GM11168 (cell line): ENCODE measurements at regions not wholly inside any gene's neighbourhood (a gene's known extent, or its start where the extent isn't known, plus 50 kb on each side); places are given as distances from the start of the nearest gene placed in this dataset.

Experiments used
- in situ Hi-C: fragments of 300-500 bp; cut with MboI; formaldehyde crosslinking; loops from one replicate; pipeline ENCODE4 v1.12.0; 2022; ENCODE audit warnings: low sequenced_read_pairs; ENCODE audit not compliant: unreplicated experiment

DNA sequence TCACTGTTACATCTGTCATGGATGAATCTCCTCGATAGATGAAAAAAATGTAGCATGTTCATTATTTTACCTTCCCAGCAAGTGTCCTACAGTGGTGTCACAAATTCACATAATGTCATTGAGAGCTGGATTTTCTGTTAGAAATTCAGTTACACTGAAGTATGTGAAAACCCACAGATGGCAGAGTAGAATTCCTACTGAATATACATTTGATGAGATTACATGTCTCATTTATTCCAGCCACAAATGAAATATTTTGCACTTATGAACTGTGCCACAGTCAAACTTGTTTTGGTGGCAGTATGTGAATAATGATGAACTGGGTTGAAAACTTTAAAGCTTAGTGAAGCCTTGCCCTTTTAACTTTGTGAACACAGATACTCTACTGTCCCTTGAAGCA is 301.9 kb upstream of the DPYD start:
- in situ Hi-C loops = no loop called here

DNA sequence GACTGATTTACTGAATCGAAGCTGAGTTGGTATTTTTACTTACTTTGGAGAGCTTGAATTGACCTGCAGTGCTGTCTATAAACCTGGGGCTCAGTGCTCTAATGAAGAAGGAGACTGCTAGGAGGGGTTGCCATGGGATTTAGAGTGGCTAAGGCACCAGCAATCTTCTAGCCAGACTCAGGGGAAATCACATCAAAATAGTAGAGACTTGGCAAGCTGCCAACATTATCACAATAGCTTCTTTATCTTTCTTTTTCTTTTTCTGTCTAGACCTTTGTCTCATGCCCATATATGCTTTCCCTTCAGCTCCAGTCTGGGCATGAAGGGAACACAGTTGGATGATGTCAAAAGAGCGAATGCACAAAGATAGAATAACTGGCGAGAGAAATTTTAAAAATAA is 301.1 kb upstream of the DPYD start:
- in situ Hi-C loops = no loop called here

- in situ Hi-C loops = no loop called here
These were observed 296.8 kb upstream of the DPYD start for GRCh38 chr1:98217601-98218000.

- in situ Hi-C loops = no loop called here
These were observed 295.5 kb upstream of the DPYD start for GRCh38 chr1:98216304-98216703.

DNA sequence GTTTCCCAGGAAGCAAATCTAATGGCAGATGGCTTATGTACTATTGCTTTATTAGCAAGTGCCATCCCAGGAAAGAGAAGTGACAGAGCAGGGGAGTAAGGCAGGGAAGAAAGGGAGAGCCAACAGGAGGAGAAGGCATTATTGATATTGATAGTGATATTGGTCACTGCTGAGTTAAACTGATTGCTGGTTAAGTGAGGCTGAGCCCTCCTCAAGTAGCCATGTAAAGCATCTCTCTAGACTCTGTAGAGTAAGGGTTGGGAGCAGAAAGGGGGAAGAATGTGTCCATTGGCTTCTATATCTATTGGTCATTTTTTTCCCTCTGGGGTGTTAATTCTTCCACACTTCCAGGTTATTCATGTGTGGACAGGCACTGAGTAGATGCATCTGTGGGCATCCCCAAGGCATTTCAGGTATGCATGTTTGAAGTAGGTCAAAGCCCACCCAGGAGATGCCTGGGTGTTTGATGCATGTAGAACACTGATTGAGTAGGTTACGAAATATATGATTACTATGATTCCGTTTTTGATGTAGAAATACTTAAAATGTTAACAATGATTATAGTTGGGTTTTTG is 290.5 kb upstream of the DPYD start:
- in situ Hi-C loops = no loop called here

- in situ Hi-C loops = no loop called here
These were observed 289.7 kb upstream of the DPYD start for GRCh38 chr1:98210563-98210962.

GRCh38 chr1:98210064-98210463 is 289.2 kb upstream of the DPYD start:
- in situ Hi-C loops = no loop called here

DNA sequence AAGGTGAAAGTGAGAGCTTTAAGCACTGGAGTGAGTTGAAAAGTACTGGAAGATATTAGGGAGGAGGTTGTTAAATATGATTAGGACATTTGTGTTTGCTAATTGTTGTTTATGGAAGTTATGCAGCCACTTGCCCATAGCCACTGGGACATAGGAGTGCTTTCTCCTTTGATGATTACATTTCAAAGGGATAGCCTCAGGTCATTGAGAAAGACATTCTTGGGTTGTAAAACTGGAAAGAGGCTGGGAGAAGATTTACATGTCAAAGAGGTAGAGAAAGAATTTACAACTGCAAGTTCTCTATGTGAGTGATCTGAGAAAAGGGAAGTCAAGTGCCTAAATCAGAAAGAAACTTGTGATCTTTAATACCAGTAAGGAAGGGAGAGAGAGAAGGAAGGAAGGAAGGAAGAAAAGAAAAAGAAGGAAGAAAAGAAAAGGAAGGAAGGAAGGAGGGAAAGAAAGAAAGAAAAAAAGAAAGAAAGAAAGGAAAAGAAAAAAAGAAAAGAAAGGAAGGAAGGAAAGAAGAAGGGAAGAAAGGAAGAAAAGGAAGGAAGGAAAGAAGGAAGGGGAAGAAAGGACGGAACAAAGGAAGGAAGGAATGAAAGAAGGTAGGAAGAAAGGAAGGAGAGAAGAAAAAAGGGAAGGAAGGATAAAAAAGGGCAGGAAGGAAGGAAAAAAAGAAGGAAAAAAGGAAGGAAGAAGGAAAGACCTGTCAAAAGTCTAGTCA is 284.6 kb upstream of the DPYD start:
- in situ Hi-C loops = no loop called here

- in situ Hi-C loops = no loop called here
These were observed 282.6 kb upstream of the DPYD start for GRCh38 chr1:98203466-98203865.

DNA sequence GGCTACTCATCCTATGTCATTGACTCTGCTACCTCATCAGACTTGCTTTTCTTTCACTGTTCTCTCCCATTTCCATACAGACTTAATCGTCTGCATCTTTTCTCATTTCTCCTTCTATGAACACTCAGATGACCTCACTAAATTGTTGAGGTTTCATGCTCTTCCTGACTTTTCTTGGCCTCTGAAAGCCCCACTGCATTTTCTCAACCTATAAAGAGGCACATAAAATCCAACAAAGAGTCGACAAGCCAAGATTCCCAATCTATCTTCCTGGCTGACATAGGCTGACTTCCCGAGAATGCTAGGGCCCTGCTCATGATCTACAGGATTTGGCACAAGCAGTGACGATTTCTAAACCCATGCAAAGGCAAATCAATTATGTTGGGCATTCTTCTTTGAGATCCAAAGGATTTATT is 280.8 kb upstream of the DPYD start:
- in situ Hi-C loops = no loop called here

- in situ Hi-C loops = no loop called here
These were observed 276.5 kb upstream of the DPYD start for GRCh38 chr1:98197356-98197755.

GRCh38 chr1:98196012-98196411 is 275.2 kb upstream of the DPYD start:
- in situ Hi-C loops = no loop called here

GRCh38 chr1:98188774-98189173 is 267.9 kb upstream of the DPYD start:
- in situ Hi-C loops = no loop called here

DNA sequence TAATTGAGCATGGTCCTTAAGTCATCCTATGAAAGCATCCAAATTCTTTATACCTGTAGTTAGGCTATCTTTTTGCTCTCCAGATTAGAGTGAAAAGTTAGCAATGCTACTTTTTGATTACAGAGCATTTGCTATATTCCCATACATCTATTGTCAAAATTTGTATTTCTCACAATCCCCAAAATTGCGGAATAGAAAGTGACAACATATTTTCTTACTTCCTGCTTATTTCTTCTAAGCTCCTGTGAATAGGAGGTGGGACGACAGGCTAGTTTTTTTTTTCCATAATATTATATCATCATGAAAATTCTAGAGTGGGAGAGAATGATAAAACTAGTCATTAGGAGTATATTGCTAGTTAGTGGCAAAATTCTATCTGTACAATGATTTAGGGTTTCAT is 264.0 kb upstream of the DPYD start:
- in situ Hi-C loops = no loop called here

DNA sequence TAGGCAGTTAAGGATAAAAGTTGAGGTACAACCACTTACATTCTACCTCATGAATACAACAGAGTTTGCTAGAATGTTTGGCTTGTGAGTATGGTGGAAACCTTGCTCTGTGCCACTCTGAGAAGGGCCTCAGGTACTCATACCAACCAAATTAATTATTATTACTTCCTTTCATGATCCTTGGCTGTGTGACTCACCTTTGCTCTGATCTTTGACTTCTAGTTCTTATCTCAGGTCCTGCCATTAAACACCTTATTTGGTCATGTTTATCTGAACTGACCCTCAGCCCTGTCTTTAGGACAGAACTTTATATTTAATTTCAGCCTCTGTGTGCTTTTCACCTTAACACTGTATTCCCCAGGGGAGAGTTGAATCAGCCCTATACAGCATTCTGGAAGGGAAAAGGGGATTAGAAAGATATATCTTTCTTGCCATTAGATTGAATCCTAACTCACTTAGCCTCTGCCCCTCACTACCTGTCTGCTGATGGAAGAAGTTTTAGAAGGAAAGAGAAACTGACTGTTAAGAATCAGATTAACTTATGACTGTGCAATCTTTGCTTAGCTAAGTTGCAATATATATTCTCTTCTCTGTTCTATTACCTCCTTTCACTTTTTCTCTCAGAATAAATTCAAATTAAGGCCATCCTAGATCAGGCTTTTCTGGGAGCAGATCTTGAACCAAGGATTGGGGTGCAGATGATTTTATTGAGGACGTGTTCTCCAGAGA is 260.4 kb upstream of the DPYD start:
- in situ Hi-C loops = no loop called here

DNA sequence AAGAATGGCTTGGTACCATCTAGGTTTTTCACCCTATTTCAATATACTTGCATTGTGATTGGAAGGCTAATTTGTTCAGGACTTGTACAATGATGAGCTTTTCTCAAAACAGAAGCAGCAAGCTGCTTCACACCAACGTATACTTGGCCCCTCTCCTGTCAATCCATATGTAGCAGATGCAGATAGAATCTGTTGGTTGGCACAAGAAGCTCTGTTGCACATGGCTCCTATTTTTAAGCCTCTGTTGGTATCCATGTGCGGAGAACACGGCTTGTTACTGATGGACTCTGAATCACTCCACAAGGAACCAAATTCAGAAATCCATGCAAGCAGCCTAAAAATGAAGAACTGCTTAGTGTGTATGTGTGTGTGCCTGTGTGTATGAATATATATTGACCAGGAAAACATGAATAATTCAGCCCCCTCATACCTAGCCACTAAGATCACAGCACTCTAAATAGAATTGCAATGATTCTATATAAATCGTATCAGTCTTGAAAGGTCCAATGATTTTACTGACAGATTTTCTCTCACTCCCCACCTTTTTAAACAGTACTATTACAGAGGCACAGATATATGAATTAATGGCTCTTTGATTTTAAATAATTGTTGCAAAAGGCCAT is 258.4 kb upstream of the DPYD start:
- in situ Hi-C loops = no loop called here

DNA sequence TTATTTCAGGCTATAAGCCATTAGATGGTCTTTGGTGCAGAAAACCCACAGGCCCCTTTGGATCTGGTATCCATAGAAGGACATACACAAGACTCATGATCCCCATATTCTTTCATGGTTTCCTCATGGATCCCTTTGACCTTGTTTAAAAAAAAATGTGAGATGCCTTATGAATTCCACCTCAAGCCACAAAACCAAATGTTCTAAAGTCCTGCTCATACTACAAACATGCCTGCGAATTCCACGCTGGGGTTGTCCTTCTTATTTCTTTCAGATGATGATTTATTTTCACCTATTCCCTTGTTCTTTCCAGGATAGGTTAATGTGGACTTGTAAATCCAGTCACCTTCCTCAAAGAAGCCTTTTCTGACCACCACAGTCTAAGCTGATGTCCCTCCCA is 256.9 kb upstream of the DPYD start:
- in situ Hi-C loops = no loop called here

- in situ Hi-C loops = no loop called here
These were observed 256.1 kb upstream of the DPYD start for GRCh38 chr1:98176936-98177335.

DNA sequence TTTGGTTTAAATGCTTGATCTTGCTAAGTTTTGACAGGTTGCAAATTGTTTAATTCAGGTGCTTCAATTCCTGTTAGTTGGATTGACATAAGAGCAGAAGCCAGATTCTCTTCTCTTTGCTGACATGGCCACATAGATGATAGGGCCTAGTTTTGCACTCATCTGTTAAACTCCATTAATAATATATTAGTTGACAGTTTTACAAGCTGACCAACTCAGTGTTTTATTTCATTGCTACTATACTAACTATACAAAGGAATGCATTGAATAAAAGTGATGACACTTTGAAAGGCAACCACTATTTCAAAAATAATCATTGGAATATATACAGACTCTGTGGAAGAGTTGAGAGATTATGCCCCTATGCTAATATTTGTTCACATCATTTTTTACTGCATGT is 255.6 kb upstream of the DPYD start:
- in situ Hi-C loops = no loop called here

GRCh38 chr1:98172578-98172977 is 251.7 kb upstream of the DPYD start:
- in situ Hi-C loops = no loop called here

DNA sequence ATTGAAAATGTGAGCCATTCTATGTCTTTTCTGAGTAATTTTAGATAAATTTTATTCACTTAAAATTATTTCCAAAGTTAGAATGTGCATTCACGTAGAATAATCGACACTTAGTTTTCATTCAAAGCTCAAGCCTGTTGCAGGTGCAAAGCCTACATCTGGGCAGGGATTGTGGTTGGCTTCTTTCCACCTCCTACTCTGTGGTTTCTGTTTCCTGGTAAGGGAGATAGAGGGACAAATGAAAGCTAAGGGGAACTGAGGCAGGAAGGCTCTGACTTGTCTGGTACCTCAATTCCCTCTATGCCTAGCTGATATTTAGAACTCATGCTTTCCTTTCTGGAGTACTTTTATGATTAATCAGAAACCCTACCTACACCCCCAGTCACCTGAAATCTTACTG is 251.2 kb upstream of the DPYD start:
- in situ Hi-C loops = no loop called here
